GM21723 (cell line): ENCODE measurements at regions not wholly inside any gene's neighbourhood (a gene's known extent, or its start where the extent isn't known, plus 50 kb on each side); places are given as distances from the start of the nearest gene placed in this dataset.
A peak's percentile ranks its signal among the peaks of the same experiment; 100 is the strongest.

Source experiments
- ATAC-seq: cut with Tn5 transposase; IDR thresholded peaks from one replicate; pipeline ENCODE4 v1.9.1; 2021; ENCODE audit warnings: mild to moderate bottlenecking, moderate library complexity; ENCODE audit not compliant: unreplicated experiment

- ATAC-seq: no peak
Measured at GRCh38 chr9:109549386-109549785, 51.3 kb upstream of the PTPN3 start.

GRCh38 chr9:109551651-109552050, 53.5 kb upstream of the PTPN3 start:
- ATAC-seq: no peak

- ATAC-seq: no peak
Measured at GRCh38 chr9:109555215-109555614, 57.1 kb upstream of the PTPN3 start.

GRCh38 chr9:109556061-109556460, 58.0 kb upstream of the PTPN3 start:
- no peak for ATAC-seq

- ATAC-seq: no peak
Measured at GRCh38 chr9:109556786-109557185, 58.7 kb upstream of the PTPN3 start.

- ATAC-seq: no peak
Measured at GRCh38 chr9:109557481-109557880, 59.4 kb upstream of the PTPN3 start.

GRCh38 chr9:109558718-109559151, 60.6 kb upstream of the PTPN3 start:
- ATAC-seq: no peak

GRCh38 chr9:109560470-109561132, 62.5 kb upstream of the PTPN3 start:
- no peak for ATAC-seq

- no peak for ATAC-seq
Measured at GRCh38 chr9:109561137-109561536, 63.0 kb upstream of the PTPN3 start.

GRCh38 chr9:109568089-109568488, 70.0 kb upstream of the PTPN3 start:
- ATAC-seq: no peak

GRCh38 chr9:109568568-109569210, 70.6 kb upstream of the PTPN3 start:
- ATAC-seq: no peak

GRCh38 chr9:109574061-109574882, 76.2 kb upstream of the PTPN3 start:
- ATAC-seq: peak; percentile 75

GRCh38 chr9:109576762-109577161, 78.7 kb upstream of the PTPN3 start:
- ATAC-seq: no peak

GRCh38 chr9:109579191-109579948, 81.3 kb upstream of the PTPN3 start:
- ATAC-seq: no peak

GRCh38 chr9:109582386-109582785, 84.3 kb upstream of the PTPN3 start:
- no peak for ATAC-seq

- ATAC-seq: no peak
Measured at GRCh38 chr9:109584205-109584604, 86.1 kb upstream of the PTPN3 start.

GRCh38 chr9:109585796-109586195, 87.7 kb upstream of the PTPN3 start:
- ATAC-seq: no peak

- no peak for ATAC-seq
Measured at GRCh38 chr9:109586993-109587392, 88.9 kb upstream of the PTPN3 start.

- no peak for ATAC-seq
Measured at GRCh38 chr9:109588415-109588814, 90.3 kb upstream of the PTPN3 start.

- no peak for ATAC-seq
Measured at GRCh38 chr9:109590966-109591365, 92.9 kb upstream of the PTPN3 start.

GRCh38 chr9:109591691-109592090, 93.6 kb upstream of the PTPN3 start:
- ATAC-seq: no peak
